Spleen (tissue), 7 donors: ENCODE measurements at regions not wholly inside any gene's neighbourhood (a gene's known extent, or its start where the extent isn't known, plus 50 kb on each side); places are given as distances from the start of the nearest gene placed in this dataset.
"Not testable (repeated sequence)": the region's sequence is repeated elsewhere in the genome, so short reads cannot be mapped to it uniquely, and the experiment has no call there.

Source experiments
- POLR2A ChIP-seq, 3 donors: fragments of 450-650 bp; IDR thresholded peaks; one replicate each; pipeline ENCODE4 v1.5.1; 2017; ENCODE audit warnings: antibody characterized with exemption in 3 of 3, mild to moderate bottlenecking in 1 of 3
- TF ChIP-seq, protein P1 (sequence below), 11 experiments: fragments of 200-600 bp in 7 of 11; fragments of 450-650 bp in 4 of 11; sonication (generic) in 4 of 11; IDR thresholded peaks in 8 of 11; conservative IDR thresholded peaks in 3 of 11; 1 replicate in 7 of 11; 2 replicates in 4 of 11; pipeline versions ENCODE4 v1.4.0 to v1.8.0; 2016 to 2021; ENCODE audit warnings: antibody characterized with exemption in 11 of 11, inconsistent platforms in 4 of 11, mild to moderate bottlenecking in 1 of 11
- donor health status: DM: no; HTN: no; CAD: no; lungs with moderate emphysema.
- donor health status: DM: no; HTN: no; CAD: no.
- donor health status: DM: no; HTN: no; CAD: no.

DNA sequence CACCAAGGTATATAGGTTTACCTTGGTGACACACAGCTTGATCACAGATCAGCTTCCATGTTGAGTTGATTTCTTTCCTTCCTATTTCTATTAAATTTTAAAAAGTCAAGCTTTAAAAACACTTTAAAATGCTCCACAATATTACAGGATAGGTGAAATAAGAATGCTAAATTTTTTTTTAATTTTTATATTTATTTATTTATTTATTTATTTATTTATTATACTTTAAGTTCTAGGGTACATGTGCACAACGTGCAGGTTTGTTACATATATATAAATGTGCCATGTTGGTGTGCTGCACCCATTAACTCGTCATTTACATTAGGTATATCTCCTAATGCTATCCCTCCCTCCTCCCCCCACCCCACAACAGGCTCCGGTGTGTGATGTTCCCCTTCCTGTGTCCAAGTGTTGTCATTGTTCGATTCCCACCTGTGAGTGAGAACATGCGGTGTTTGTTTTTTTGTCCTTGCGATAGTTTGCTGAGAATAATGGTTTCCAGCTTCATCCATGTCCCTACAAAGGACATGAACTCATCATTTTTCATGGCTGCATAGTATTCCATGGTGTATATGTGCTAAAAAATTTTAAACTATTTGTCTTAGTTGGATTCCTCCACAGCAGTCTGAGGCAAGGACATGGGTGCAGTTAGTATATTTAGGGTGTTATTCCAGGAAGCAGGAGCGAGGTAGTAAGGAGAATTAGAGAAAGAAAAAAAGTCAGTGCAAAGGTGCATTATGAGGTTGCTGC lies 99.8 kb upstream of the C1GALT1C1 start:
- TF ChIP-seq POLR2A (IDR thresholded peaks at IDR 0.05), result not testable (repeated sequence)
- TF ChIP-seq, protein P1, sequence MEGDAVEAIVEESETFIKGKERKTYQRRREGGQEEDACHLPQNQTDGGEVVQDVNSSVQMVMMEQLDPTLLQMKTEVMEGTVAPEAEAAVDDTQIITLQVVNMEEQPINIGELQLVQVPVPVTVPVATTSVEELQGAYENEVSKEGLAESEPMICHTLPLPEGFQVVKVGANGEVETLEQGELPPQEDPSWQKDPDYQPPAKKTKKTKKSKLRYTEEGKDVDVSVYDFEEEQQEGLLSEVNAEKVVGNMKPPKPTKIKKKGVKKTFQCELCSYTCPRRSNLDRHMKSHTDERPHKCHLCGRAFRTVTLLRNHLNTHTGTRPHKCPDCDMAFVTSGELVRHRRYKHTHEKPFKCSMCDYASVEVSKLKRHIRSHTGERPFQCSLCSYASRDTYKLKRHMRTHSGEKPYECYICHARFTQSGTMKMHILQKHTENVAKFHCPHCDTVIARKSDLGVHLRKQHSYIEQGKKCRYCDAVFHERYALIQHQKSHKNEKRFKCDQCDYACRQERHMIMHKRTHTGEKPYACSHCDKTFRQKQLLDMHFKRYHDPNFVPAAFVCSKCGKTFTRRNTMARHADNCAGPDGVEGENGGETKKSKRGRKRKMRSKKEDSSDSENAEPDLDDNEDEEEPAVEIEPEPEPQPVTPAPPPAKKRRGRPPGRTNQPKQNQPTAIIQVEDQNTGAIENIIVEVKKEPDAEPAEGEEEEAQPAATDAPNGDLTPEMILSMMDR (IDR thresholded peaks at IDR 0.05 in 8 of 11, conservative IDR thresholded peaks at IDR 0.05 in 3 of 11), result not testable (repeated sequence)
